Glomerular endothelial cell (primary cell): ENCODE measurements at regions not wholly inside any gene's neighbourhood (a gene's known extent, or its start where the extent isn't known, plus 50 kb on each side); places are given as distances from the start of the nearest gene placed in this dataset.

Experiments
- DNase-seq: peaks from one replicate; pipeline ENCODE4 v3.0.0-alpha.2; 2011; ENCODE audit warnings: low read depth, low spot score; ENCODE audit errors: extremely low read depth

- DNase-seq, result no peak
Measured at GRCh38 chr2:181828122-181828705, 63.3 kb upstream of the ITPRID2 start.

DNA sequence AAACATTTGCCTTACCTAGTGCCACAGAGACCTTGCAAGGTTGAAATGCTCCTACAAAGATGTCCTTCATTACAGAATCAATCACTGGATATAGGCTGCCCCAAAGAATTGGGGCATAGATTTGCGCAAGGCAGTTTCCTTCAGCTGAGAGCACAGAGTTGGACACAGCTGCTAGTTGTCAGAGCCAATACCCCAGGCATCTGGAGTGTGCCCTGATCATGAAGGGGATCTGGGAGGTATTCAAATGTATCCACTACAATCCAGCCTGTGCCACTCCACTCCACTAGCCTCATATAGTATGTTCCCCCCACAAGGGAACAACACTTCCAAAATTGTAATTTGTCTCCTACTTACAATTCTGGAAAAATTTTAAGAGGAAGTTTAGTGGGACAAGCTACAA lies 62.3 kb upstream of the ITPRID2 start:
- no peak for DNase-seq

- no peak for DNase-seq
Measured at GRCh38 chr2:181832015-181832414, 59.5 kb upstream of the ITPRID2 start.

- DNase-seq, result no peak
Measured at GRCh38 chr2:181836583-181836982, 54.9 kb upstream of the ITPRID2 start.

GRCh38 chr2:181837563-181837962 lies 54.0 kb upstream of the ITPRID2 start:
- no peak for DNase-seq

- no peak for DNase-seq
Measured at GRCh38 chr2:181839811-181840210, 51.7 kb upstream of the ITPRID2 start.

DNA sequence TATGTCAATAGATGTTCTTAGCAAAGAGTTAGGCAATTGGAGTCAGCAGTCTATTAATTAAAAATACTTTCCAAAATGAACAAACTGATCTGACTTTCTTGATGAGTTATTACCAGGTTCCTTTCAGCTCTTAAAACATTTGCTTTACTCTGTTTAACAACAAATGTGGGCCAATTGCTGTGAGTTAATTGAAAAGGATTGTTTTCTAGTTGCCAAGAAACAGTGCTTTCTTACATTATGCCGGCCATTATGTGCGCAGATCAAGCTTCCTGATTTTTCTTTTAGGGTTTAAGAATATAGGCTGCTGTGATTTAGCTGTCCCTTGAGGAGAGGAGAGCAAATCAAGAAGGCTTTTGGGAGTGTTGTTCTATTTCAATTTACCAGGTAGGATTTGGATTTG lies 50.5 kb upstream of the ITPRID2 start:
- DNase-seq, result no peak
